ENCODE measurements at regions not wholly inside any gene's neighbourhood (a gene's known extent, or its start where the extent isn't known, plus 50 kb on each side); places are given as distances from the start of the nearest gene placed in this dataset.

GRCh38 chr10:4635883-4636282, 190.1 kb upstream of the AKR1E2 start:
- no peak for TF ChIP-seq CTCF (conservative IDR thresholded peaks at IDR 0.05; ENCODE audit: low read depth, low read length)
- no peak for DNase-seq (ENCODE audit: low read depth)
- no peak overlapping the region for H3K4me3 ChIP-seq (ENCODE audit: low read depth, low read length)

- no peak overlapping the region for H3K4me3 ChIP-seq (ENCODE audit: low read depth, low read length)
- TF ChIP-seq CTCF (conservative IDR thresholded peaks at IDR 0.05; ENCODE audit: low read depth, low read length), result no peak
- DNase-seq (ENCODE audit: low read depth), result no peak
Observed at GRCh38 chr10:4635388-4635787, 190.6 kb upstream of the AKR1E2 start.

- TF ChIP-seq CTCF (conservative IDR thresholded peaks at IDR 0.05; ENCODE audit: low read depth, low read length), result no peak
- no peak overlapping the region for H3K4me3 ChIP-seq (ENCODE audit: low read depth, low read length)
- no peak for DNase-seq (ENCODE audit: low read depth)
Observed at GRCh38 chr10:4633776-4634175, 192.2 kb upstream of the AKR1E2 start.

- no peak for DNase-seq (ENCODE audit: low read depth)
Observed at GRCh38 chr10:4633186-4633585, 192.8 kb upstream of the AKR1E2 start.

GRCh38 chr10:4632757-4633156, 193.2 kb upstream of the AKR1E2 start:
- DNase-seq (ENCODE audit: low read depth), result no peak
- no peak for TF ChIP-seq CTCF (conservative IDR thresholded peaks at IDR 0.05; ENCODE audit: low read depth, low read length)
- no peak overlapping the region for H3K4me3 ChIP-seq (ENCODE audit: low read depth, low read length)

More at GRCh38 chr10:4633186-4633585, 192.8 kb upstream of the AKR1E2 start:
- no peak overlapping the region for H3K4me3 ChIP-seq (ENCODE audit: low read depth, low read length)
- TF ChIP-seq CTCF (conservative IDR thresholded peaks at IDR 0.05; ENCODE audit: low read depth, low read length), result no peak

GRCh38 chr10:4626919-4627318, 199.1 kb upstream of the AKR1E2 start:
- H3K4me3 ChIP-seq (ENCODE audit: low read depth, low read length), result no peak overlapping the region
- DNase-seq (ENCODE audit: low read depth), result no peak
- TF ChIP-seq CTCF (conservative IDR thresholded peaks at IDR 0.05; ENCODE audit: low read depth, low read length), result no peak

- TF ChIP-seq CTCF (conservative IDR thresholded peaks at IDR 0.05; ENCODE audit: low read depth, low read length), result no peak
- H3K4me3 ChIP-seq (ENCODE audit: low read depth, low read length), result no peak overlapping the region
- no peak for DNase-seq (ENCODE audit: low read depth)
Observed at GRCh38 chr10:4623757-4624420, 202.1 kb upstream of the AKR1E2 start.
